Astrocyte of the cerebellum (primary cell): ENCODE measurements at regions not wholly inside any gene's neighbourhood (a gene's known extent, or its start where the extent isn't known, plus 50 kb on each side); places are given as distances from the start of the nearest gene placed in this dataset.

Experiments
- DNase-seq: peaks from one replicate; pipeline ENCODE4 v3.0.0-alpha.2; 2011; ENCODE audit warnings: low read depth
- H3K4me3 ChIP-seq: 2 replicates; pipeline ENCODE4 v1.5.1; 2011; ENCODE audit warnings: mild to moderate bottlenecking, low read depth, low read length, moderate library complexity
- CTCF ChIP-seq: IDR thresholded peaks from 2 replicates; pipeline ENCODE4 v1.5.1; 2012; ENCODE audit warnings: low read length, low read depth, moderate library complexity, mild to moderate bottlenecking; ENCODE audit errors: missing control alignments
- in situ Hi-C: cut with HindIII; loops from 2 replicates; pipeline ENCODE4 v1.10.0; 2017; ENCODE audit warnings: low sequenced_read_pairs

GRCh38 chr11:15594607-15595006 is 479.9 kb downstream of the INSC start:
- H3K4me3 ChIP-seq = no peak overlapping the region
- in situ Hi-C loops = no loop called here
- DNase-seq = no peak
- TF ChIP-seq CTCF = no peak

GRCh38 chr11:15599376-15599775 is 484.7 kb downstream of the INSC start:
- H3K4me3 ChIP-seq = no peak overlapping the region
- TF ChIP-seq CTCF = no peak
- in situ Hi-C loops = no loop called here
- no peak for DNase-seq

GRCh38 chr11:15602047-15602446 is 487.3 kb downstream of the INSC start:
- in situ Hi-C loops = no loop called here
- TF ChIP-seq CTCF = no peak
- no peak overlapping the region for H3K4me3 ChIP-seq
- no peak for DNase-seq

GRCh38 chr11:15602785-15603567 is 488.3 kb downstream of the INSC start:
- in situ Hi-C loops = no loop called here
- no peak overlapping the region for H3K4me3 ChIP-seq
- TF ChIP-seq CTCF = no peak
- DNase-seq = no peak

GRCh38 chr11:15605094-15605493 is 490.4 kb downstream of the INSC start:
- DNase-seq = no peak
- H3K4me3 ChIP-seq = no peak overlapping the region
- no peak for TF ChIP-seq CTCF
- in situ Hi-C loops = no loop called here

GRCh38 chr11:15607361-15608036 is 492.8 kb downstream of the INSC start:
- DNase-seq = no peak
- in situ Hi-C loops = no loop called here
- H3K4me3 ChIP-seq = no peak overlapping the region
- no peak for TF ChIP-seq CTCF
